HUES6 (cell line): ENCODE measurements at regions not wholly inside any gene's neighbourhood (a gene's known extent, or its start where the extent isn't known, plus 50 kb on each side); places are given as distances from the start of the nearest gene placed in this dataset.
A peak's percentile ranks its signal among the peaks of the same experiment; 100 is the strongest.

Experiments
- H3K27ac ChIP-seq: 2 replicates; pipeline ENCODE4 v1.7.0; 2013; ENCODE audit warnings: low read depth, mild to moderate bottlenecking, low read length, inconsistent platforms
- H3K27me3 ChIP-seq: 2 replicates; pipeline ENCODE4 v1.6.1; 2013; ENCODE audit warnings: low read length; ENCODE audit not compliant: control insufficient read depth, insufficient read depth
- H3K36me3 ChIP-seq: 2 replicates; pipeline ENCODE4 v1.6.1; 2013; ENCODE audit warnings: low read length; ENCODE audit not compliant: control insufficient read depth, insufficient read depth
- H3K4me1 ChIP-seq: 2 replicates; pipeline ENCODE4 v1.6.1; 2013; ENCODE audit warnings: low read length; ENCODE audit not compliant: control insufficient read depth, insufficient read depth
- H3K4me3 ChIP-seq: 2 replicates; pipeline ENCODE4 v1.5.1; 2013; ENCODE audit warnings: low read depth, low read length
- H3K9ac ChIP-seq: one replicate; pipeline ENCODE4 v1.6.1; 2013; ENCODE audit warnings: mild to moderate bottlenecking, low read length
- H3K9me3 ChIP-seq: 2 replicates; pipeline ENCODE4 v1.6.1; 2013; ENCODE audit warnings: low read depth, low read length; ENCODE audit not compliant: control insufficient read depth, insufficient read depth

- no peaks in the 10 kb centered on the region for H3K36me3 ChIP-seq
- no peaks in the 10 kb centered on the region for H3K4me1 ChIP-seq
- H3K9ac ChIP-seq = no peak overlapping the region
- H3K27me3 ChIP-seq = no peaks in the 10 kb centered on the region
- H3K4me3 ChIP-seq = no peak overlapping the region
- no peak overlapping the region for H3K27ac ChIP-seq
- no peaks in the 10 kb centered on the region for H3K9me3 ChIP-seq
Measured at GRCh38 chr9:27653957-27654356, 80.7 kb upstream of the C9orf72 start.

- Histone ChIP-seq H3K27me3 (no peaks in the 10 kb centered on the region), H3K9ac (no peak overlapping the region), H3K4me1 (no peaks in the 10 kb centered on the region), H3K27ac (no peak overlapping the region), H3K36me3 (no peaks in the 10 kb centered on the region), H3K4me3 (no peak overlapping the region), H3K9me3 (no peaks in the 10 kb centered on the region)
Measured at GRCh38 chr9:27654629-27655285, 81.5 kb upstream of the C9orf72 start.

GRCh38 chr9:27655441-27655840 is 82.2 kb upstream of the C9orf72 start:
- Histone ChIP-seq H3K9ac (no peak overlapping the region), H3K4me1 (no peaks in the 10 kb centered on the region), H3K4me3 (no peak overlapping the region), H3K27me3 (no peaks in the 10 kb centered on the region), H3K36me3 (no peaks in the 10 kb centered on the region), H3K9me3 (no peaks in the 10 kb centered on the region), H3K27ac (no peak overlapping the region)

- Histone ChIP-seq H3K9me3 (no peaks in the 10 kb centered on the region), H3K4me1 (peaks cover 1% of the 10 kb centered on the region), H3K4me3 (no peak overlapping the region), H3K27me3 (no peaks in the 10 kb centered on the region), H3K27ac (no peak overlapping the region), H3K36me3 (no peaks in the 10 kb centered on the region), H3K9ac (no peak overlapping the region)
Measured at GRCh38 chr9:27659001-27659400, 85.7 kb upstream of the C9orf72 start.

- H3K4me3 ChIP-seq = no peak overlapping the region
- H3K4me1 ChIP-seq = peaks cover 7% of the 10 kb centered on the region
- H3K27me3 ChIP-seq = no peaks in the 10 kb centered on the region
- no peak overlapping the region for H3K27ac ChIP-seq
- no peak overlapping the region for H3K9ac ChIP-seq
- no peaks in the 10 kb centered on the region for H3K9me3 ChIP-seq
- H3K36me3 ChIP-seq = no peaks in the 10 kb centered on the region
Measured at GRCh38 chr9:27659571-27659970, 86.3 kb upstream of the C9orf72 start.

- H3K36me3 ChIP-seq = no peaks in the 10 kb centered on the region
- peaks cover 12% of the 10 kb centered on the region for H3K4me1 ChIP-seq
- no peaks in the 10 kb centered on the region for H3K9me3 ChIP-seq
- no peak overlapping the region for H3K4me3 ChIP-seq
- no peak overlapping the region for H3K9ac ChIP-seq
- no peaks in the 10 kb centered on the region for H3K27me3 ChIP-seq
- no peak overlapping the region for H3K27ac ChIP-seq
Measured at GRCh38 chr9:27660148-27660547, 86.9 kb upstream of the C9orf72 start.

GRCh38 chr9:27663526-27663925 is 90.2 kb upstream of the C9orf72 start:
- H3K36me3 ChIP-seq = no peaks in the 10 kb centered on the region
- peaks cover 20% of the 10 kb centered on the region for H3K4me1 ChIP-seq
- H3K27me3 ChIP-seq = no peaks in the 10 kb centered on the region
- H3K4me3 ChIP-seq = no peak overlapping the region
- H3K27ac ChIP-seq = no peak overlapping the region
- no peaks in the 10 kb centered on the region for H3K9me3 ChIP-seq
- H3K9ac ChIP-seq = no peak overlapping the region

- Histone ChIP-seq H3K9ac (no peak overlapping the region), H3K27me3 (no peaks in the 10 kb centered on the region), H3K36me3 (no peaks in the 10 kb centered on the region), H3K4me1 (peaks cover 20% of the 10 kb centered on the region), H3K4me3 (no peak overlapping the region), H3K27ac (no peak overlapping the region), H3K9me3 (no peaks in the 10 kb centered on the region)
Measured at GRCh38 chr9:27664121-27664779, 91.0 kb upstream of the C9orf72 start.

- H3K27ac ChIP-seq = peak overlapping the region; percentile 37; the same call in 1 of the 2 replicates
- H3K9me3 ChIP-seq = no peaks in the 10 kb centered on the region
- H3K4me3 ChIP-seq = peak overlapping the region; percentile 30; the same call in 1 of the 2 replicates
- H3K9ac ChIP-seq = peak overlapping the region; percentile 36
- peaks cover 20% of the 10 kb centered on the region for H3K4me1 ChIP-seq
- H3K36me3 ChIP-seq = no peaks in the 10 kb centered on the region
- H3K27me3 ChIP-seq = no peaks in the 10 kb centered on the region
Measured at GRCh38 chr9:27665136-27665535, 91.9 kb upstream of the C9orf72 start.

GRCh38 chr9:27668280-27668679 is 95.0 kb upstream of the C9orf72 start:
- Histone ChIP-seq H3K36me3 (no peaks in the 10 kb centered on the region), H3K4me1 (peaks cover 27% of the 10 kb centered on the region), H3K4me3 (no peak overlapping the region), H3K9me3 (no peaks in the 10 kb centered on the region), H3K9ac (no peak overlapping the region), H3K27me3 (no peaks in the 10 kb centered on the region), H3K27ac (no peak overlapping the region)

- H3K27ac ChIP-seq = no peak overlapping the region
- H3K36me3 ChIP-seq = no peaks in the 10 kb centered on the region
- no peaks in the 10 kb centered on the region for H3K9me3 ChIP-seq
- no peak overlapping the region for H3K4me3 ChIP-seq
- H3K4me1 ChIP-seq = peaks cover 23% of the 10 kb centered on the region
- H3K9ac ChIP-seq = no peak overlapping the region
- H3K27me3 ChIP-seq = no peaks in the 10 kb centered on the region
Measured at GRCh38 chr9:27671636-27672035, 98.4 kb upstream of the C9orf72 start.
